HS-27A (cell line): ENCODE measurements at regions not wholly inside any gene's neighbourhood (a gene's known extent, or its start where the extent isn't known, plus 50 kb on each side); places are given as distances from the start of the nearest gene placed in this dataset.

Source experiments
- DNase-seq: peaks from one replicate; pipeline ENCODE4 v3.0.0-alpha.2; 2012; ENCODE audit warnings: low read depth, missing footprints

DNA sequence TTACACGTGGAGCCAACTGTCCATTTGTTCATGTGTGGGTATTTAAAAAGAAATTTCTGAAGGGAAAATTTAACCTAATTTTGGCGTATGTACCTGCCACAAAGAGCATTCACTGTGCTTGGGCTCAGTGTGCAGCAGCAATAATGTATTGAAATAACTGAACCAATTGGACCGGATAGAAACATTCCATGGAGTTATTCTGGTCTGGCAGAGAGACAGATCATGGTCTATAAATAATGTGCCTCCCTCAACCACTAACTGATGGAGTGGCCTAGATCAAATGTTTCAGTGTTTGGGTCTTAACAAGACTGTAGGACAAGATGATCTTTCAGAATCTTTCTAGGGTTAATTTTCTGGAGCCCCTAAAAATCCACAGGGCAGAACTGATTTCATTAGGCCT lies 469.7 kb downstream of the PRELID2 start:
- DNase-seq: no peak

- DNase-seq: peak; percentile 62
Measured at GRCh38 chr5:145362266-145362665, 472.9 kb downstream of the PRELID2 start.

- no peak for DNase-seq
Measured at GRCh38 chr5:145360936-145361335, 474.2 kb downstream of the PRELID2 start.

DNA sequence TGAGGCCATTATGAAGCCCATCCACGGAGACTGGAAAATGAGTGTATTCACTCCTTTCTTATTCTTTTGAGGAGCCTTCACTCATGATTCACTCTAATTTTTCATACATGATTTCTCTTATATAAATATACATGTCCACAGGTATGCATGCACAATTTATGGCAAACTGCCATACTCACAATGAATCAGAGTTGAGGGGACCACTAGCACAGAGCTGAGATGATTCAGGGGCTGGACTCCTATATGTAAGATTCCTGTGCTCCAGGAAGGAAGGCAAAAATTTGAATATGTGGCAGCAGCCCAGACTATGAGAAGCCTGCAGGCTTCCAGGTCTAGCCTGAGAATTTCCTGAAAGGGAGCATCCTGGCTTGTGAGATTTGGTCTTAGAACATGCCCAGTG lies 484.6 kb downstream of the PRELID2 start:
- DNase-seq: peak; percentile 71

DNA sequence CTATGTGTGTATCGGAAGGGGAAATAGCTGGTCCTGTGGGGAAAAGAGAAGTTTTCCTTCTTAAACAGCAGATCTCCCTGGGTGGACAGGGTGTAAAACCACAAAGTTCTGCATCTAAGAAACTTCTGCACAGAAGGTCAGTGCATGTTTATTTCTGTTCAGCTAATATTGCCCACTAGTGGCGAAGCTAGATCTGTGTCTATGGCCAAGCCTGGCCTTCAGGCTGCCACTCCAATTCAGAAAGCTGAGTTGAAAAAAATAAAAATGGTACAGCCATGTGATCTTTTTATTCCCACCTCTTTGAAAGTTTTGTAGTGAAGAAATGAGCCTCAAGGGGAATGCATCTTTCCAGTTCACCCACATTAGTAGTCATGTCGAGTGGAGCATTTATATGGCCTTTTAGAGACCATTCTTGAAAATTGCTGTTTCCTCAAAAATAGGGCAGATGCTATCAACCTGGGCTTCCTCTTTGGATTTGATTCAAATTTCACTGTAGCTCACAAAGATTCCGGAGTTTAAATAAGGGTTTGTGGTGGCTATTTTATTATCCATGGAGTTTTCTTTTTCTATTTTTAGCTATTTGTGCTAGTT lies 488.0 kb downstream of the PRELID2 start:
- peak; percentile 45 for DNase-seq

DNA sequence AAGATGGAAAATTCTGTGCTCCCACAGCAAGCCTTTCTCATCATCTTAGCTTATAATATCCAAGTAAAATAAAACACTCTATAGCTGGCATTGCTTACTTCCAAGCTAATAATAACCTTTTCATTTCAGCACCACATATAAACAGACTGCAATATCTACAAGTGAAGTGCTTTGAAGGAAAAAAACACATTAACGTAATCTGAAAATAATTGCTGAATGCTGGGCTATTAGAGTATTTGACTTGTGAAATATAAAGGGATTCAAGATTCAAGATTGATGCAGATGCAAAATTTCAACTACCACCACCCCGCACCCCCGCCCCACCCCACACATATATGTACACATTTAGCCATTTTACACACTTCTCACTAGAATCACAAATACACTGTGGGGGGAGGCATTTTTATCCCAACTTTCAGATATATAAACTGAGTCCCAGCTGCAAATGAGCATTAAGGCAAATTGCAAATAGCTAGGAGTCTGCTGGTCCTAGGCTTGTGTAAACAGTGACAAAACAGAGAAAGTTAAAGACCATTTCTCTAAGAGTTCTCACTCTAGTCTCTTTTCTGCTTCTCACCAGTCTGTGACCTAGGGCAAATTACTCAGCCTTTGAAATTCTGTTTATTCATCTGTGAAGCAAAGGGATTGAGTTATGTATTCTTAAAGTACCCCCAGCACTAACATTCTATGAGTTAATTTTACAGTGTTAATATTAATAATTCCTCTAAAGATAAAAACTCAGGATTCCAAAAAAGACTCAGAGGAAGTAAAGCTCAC lies 489.4 kb downstream of the PRELID2 start:
- DNase-seq: no peak

- DNase-seq: no peak
Measured at GRCh38 chr5:145341842-145342241, 493.3 kb downstream of the PRELID2 start.

DNA sequence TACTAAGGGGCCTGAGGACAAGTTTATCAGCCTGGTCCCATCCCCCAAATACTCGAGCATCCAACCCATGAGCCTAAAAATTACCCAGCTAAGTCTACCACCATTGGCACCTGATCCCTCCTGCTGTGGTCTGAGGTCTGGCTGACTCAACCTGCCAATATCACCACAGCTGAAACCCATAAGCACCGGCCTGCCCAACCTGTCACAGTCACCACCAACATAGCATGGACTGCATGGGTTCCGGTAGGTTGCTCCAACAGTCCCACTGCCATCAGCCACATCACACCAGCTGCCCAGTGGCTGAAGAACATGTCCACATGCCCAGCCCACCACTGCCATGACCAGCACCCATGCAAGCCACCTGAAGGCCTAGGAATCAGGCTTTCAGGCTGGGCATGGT lies 495.0 kb downstream of the PRELID2 start:
- no peak for DNase-seq

- DNase-seq: no peak
Measured at GRCh38 chr5:145324767-145325479, 510.2 kb downstream of the PRELID2 start.

- no peak for DNase-seq
Measured at GRCh38 chr5:145324101-145324500, 511.0 kb downstream of the PRELID2 start.

DNA sequence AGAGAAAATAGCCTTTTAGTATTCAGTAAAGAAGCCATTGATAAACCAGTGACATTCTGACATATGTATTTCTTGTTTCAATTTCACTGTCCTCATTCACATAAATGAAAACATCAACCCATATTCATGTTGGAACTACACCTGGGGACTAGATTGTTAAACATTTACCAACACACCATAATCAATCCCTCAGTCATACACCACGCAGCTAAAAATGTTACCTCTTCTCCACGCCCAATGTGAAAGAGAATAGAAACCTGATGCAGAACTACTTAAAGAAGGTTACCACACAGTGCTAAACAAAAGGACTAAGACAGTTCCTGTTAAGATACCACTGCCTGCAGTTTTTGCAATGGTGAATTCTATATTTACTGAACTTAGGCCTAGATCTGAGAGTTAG lies 518.9 kb downstream of the PRELID2 start:
- DNase-seq: no peak

DNA sequence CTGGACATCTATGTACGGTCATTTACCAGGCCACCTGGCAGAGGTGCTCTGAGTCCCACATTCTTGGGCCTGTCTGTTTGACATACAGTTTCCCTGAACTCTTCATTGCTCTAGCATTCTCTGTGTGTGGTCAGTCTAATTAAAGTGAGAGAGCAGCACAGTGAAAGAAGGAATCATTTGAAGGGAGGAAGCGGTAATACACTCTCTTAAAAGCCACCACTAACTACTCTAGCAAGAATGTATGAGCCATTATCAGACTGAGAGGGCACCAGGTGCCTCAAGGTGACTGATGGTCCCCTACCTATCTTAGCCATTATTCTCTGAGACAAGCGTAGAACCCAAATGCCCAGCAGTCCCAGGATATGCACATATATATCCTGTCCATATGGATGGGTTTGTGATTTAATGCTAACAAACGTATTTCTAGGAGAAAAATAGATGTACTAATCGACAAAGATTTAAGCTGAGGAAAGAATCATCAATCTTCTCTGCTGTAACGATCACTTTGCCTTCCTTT lies 527.2 kb downstream of the PRELID2 start:
- DNase-seq: no peak

DNA sequence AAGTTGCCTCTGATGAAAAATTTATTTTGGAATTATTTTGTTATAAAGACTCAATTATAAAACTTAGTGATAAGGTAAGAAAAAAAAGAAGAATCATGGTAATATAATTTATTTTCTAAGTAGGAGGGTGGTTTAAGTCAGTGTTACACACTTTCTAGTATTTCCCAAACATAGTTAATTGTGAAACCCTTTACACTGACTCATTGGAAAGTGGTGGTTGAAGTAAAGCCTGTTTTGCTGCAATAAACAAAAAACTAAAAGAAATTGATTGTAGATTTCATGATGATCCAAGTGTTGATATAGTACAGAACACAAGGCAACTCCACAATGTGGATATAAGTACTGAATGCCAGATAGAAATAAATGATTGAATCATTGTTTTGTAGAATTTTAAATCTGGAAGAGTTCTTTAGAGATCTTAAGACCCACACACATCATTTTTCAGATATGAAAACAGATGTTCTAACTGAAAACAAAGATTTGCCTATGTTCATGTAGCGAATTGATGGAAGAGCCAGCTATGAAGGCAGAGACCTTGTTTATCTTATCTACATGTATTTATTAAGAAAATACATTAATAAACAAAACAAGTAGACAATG lies 539.8 kb downstream of the PRELID2 start:
- no peak for DNase-seq

- no peak for DNase-seq
Measured at GRCh38 chr5:145294331-145294730, 540.8 kb downstream of the PRELID2 start.

- DNase-seq: no peak
Measured at GRCh38 chr5:145293716-145294115, 541.4 kb downstream of the PRELID2 start.

GRCh38 chr5:145292278-145292677 lies 542.9 kb downstream of the PRELID2 start:
- DNase-seq: no peak

DNA sequence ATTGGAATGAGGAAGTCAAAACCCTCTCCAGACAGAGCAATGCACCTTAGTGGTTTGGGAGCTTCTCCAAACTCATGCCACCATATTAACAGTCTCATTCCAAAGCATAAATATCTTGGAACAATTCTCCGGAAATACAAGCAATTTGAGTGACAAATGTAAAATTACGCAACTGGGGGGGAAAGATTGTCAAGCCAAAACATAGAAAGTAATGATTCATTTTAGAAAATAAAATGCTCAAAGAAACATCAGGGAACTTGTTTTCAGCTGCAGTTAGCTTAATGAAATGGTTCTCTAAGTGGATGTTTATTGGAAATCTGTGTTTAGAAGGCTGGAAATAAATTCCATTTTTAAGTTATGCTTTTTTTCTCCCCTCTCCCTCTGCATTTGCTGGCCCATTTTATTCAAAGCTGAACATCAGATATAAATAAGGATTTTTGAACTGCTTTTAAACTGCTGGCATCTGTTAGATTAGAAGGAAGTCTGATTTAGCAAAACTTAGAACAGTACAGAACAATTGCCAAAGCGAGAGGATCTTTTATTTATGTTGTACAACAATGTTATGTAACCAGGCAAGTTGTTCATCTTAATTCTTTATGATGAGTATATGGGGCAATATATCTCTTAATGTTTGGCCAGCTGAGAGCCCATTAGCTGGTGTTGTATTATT lies 551.9 kb downstream of the PRELID2 start:
- no peak for DNase-seq

DNA sequence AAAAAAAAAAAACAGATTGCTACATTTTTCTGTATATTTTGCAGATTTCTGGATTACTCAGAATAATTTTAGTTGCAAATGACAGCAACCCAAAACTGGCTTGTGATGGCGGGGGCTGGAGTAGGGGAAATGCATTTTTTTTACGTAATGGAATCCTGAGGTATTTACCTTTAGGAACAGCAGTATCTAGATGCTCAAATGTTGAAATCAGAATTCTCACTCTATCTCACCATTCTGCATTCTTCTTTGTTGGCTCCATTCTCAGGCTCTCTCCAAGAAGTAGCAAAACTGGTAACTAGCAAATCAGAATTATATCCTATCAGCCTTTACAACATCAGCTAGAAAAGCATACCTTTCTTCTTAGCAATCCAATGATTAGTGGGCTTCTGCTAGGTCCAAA lies 554.3 kb downstream of the PRELID2 start:
- DNase-seq: no peak

DNA sequence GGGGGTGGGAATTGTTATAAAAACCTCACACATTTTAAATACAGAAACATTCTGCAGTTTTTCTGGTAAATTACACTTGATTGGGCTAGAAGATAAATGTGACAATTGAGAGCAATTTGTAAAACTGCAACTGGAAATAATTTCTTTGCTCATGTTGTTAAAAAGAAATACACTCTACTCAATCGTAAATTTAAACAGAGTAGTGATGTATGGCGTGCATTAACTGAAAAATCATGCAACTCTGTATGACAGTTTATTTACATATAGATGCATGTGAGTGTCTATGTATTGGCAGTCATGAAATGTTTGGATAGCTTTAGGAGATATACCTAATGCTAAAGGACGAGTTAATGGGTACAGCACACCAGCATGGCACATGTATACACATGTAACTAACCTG lies 554.9 kb downstream of the PRELID2 start:
- no peak for DNase-seq

DNA sequence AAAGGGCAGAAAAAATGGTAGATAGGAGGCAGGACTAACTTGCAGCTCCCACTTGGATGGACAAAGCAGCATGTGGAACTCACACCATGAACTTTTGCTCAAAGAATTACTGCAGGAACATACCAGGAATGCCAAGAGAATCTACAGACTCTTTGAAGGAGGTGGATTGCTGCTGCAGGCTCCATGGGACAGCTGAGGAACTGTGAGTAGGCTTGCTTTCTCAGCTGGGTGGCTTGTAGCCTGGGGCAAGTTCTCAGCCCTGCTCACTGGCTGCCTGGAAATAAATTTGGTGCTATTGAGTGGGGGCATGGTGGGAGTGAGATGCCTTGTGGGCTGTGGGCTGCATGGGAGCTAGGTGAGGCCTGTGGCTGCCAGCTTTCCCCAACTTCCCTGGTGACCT lies 574.5 kb downstream of the PRELID2 start:
- no peak for DNase-seq

DNA sequence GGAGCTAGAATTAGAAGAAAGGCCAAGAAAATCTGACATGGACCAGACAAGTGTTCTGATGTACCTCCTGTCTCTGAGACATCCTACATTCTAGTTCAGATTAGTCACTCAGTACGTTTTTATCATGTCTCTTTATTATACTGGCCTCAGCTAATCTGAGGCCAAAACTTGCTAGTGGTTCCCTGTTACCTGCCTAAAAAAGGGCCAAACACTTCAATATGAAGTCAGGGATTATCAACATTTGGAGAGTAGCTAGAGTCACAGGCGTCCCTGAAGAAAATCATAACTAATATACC lies 587.4 kb downstream of the PRELID2 start:
- no peak for DNase-seq
